KMS-11 (cell line): ENCODE measurements at regions not wholly inside any gene's neighbourhood (a gene's known extent, or its start where the extent isn't known, plus 50 kb on each side); places are given as distances from the start of the nearest gene placed in this dataset.

Experiments
- H2AFZ ChIP-seq: fragments of 200-600 bp; sonication (generic); 2 replicates; pipeline ENCODE4 v1.6.1; 2016; ENCODE audit warnings: antibody characterized with exemption, mixed run types, low read depth
- H3K27ac ChIP-seq: fragments of 200-600 bp; sonication (generic); 2 replicates; pipeline ENCODE4 v1.6.1; 2016; ENCODE audit warnings: mild to moderate bottlenecking, mixed run types
- H3K27me3 ChIP-seq: fragments of 200-600 bp; sonication (generic); 2 replicates; pipeline ENCODE4 v1.6.1; 2017; ENCODE audit warnings: mild to moderate bottlenecking, low read depth, mixed run types, moderate library complexity; ENCODE audit not compliant: insufficient read depth
- H3K36me3 ChIP-seq: fragments of 200-600 bp; sonication (generic); 2 replicates; pipeline ENCODE4 v1.6.1; 2017; ENCODE audit warnings: mild to moderate bottlenecking, mixed run types; ENCODE audit not compliant: insufficient read depth
- H3K4me1 ChIP-seq: fragments of 200-600 bp; sonication (generic); 2 replicates; pipeline ENCODE4 v1.6.1; 2016; ENCODE audit warnings: mild to moderate bottlenecking, low read depth, mixed run types; ENCODE audit not compliant: poor library complexity, severe bottlenecking
- H3K4me2 ChIP-seq: fragments of 200-600 bp; sonication (generic); 2 replicates; pipeline ENCODE4 v1.7.0; 2016; ENCODE audit warnings: mild to moderate bottlenecking, mixed run types
- H3K4me3 ChIP-seq: fragments of 200-600 bp; sonication (generic); IDR thresholded peaks from 2 replicates; pipeline ENCODE4 v1.6.1; 2017; ENCODE audit warnings: low read depth, low read length, mixed read lengths; ENCODE audit not compliant: insufficient read depth
- H3K79me2 ChIP-seq: fragments of 200-600 bp; sonication (generic); 2 replicates; pipeline ENCODE4 v1.6.1; 2016; ENCODE audit warnings: low read depth, mixed run types; ENCODE audit not compliant: insufficient read depth
- H3K9ac ChIP-seq: fragments of 200-600 bp; sonication (generic); 2 replicates; pipeline ENCODE4 v1.6.1; 2016; ENCODE audit warnings: mild to moderate bottlenecking, mixed run types
- H4K20me1 ChIP-seq: fragments of 200-600 bp; sonication (generic); 2 replicates; pipeline ENCODE4 v1.6.1; 2016; ENCODE audit warnings: mild to moderate bottlenecking, mixed run types; ENCODE audit not compliant: insufficient read depth
- TF ChIP-seq, protein P1 (sequence below): fragments of 200-600 bp; sonication (generic); conservative IDR thresholded peaks from 2 replicates; pipeline ENCODE4 v1.6.1; 2017; ENCODE audit warnings: low read depth, mild to moderate bottlenecking, antibody characterized with exemption, low read length, moderate library complexity, mixed read lengths

DNA sequence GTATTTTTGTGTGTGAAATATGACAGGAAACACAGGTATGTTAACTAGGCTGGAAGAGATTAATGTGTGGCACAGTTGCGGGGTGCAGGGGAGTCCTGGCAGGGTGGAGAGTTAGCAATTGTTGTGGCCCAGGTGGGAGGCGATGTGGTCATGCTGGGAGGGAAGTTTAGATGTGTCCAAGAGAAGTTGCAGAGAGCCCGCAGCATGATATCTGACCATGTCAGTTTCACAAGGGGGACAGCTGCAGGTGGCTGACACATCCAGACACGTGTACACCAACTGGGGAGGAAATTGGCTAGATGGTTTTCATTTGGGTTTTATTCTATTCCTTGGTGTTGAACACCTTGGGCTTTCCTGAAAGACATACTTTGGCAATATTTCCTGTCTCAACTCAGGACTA lies 172.8 kb upstream of the RGMA start:
- Histone ChIP-seq H3K79me2 (no peaks in the 10 kb centered on the region), H3K4me2 (no peak overlapping the region), H3K27ac (no peak overlapping the region), H3K4me1 (peaks cover 10% of the 10 kb centered on the region), H3K27me3 (no peaks in the 10 kb centered on the region), H2AFZ (no peak overlapping the region), H3K9ac (no peak overlapping the region), H4K20me1 (no peaks in the 10 kb centered on the region), H3K4me3 (no peak overlapping the region), H3K36me3 (no peaks in the 10 kb centered on the region)
- TF ChIP-seq, protein P1, sequence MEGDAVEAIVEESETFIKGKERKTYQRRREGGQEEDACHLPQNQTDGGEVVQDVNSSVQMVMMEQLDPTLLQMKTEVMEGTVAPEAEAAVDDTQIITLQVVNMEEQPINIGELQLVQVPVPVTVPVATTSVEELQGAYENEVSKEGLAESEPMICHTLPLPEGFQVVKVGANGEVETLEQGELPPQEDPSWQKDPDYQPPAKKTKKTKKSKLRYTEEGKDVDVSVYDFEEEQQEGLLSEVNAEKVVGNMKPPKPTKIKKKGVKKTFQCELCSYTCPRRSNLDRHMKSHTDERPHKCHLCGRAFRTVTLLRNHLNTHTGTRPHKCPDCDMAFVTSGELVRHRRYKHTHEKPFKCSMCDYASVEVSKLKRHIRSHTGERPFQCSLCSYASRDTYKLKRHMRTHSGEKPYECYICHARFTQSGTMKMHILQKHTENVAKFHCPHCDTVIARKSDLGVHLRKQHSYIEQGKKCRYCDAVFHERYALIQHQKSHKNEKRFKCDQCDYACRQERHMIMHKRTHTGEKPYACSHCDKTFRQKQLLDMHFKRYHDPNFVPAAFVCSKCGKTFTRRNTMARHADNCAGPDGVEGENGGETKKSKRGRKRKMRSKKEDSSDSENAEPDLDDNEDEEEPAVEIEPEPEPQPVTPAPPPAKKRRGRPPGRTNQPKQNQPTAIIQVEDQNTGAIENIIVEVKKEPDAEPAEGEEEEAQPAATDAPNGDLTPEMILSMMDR, result no peak

DNA sequence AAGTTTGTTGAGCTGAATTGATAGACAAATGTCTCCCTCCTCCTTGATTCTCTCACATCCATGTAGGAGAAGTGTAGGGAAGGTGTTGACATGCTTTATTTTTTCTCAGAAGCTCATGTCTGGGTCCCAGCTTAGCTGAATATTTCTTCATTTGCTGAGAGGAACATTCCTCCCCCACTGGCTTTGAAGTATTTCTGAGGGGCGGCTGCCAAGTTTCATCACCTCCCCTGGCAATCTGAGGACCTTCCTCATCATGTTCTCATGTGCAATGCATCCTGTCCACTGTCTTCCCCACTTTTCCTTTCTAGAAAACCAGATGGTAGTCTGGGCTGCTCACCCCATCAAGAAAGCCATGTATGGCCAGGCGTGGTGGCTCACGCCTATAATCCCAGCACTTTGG lies 168.9 kb upstream of the RGMA start:
- H3K27ac ChIP-seq, result no peak overlapping the region
- peaks cover 10% of the 10 kb centered on the region for H3K4me1 ChIP-seq
- H3K4me2 ChIP-seq, result no peak overlapping the region
- H3K79me2 ChIP-seq, result no peaks in the 10 kb centered on the region
- H3K36me3 ChIP-seq, result no peaks in the 10 kb centered on the region
- no peak overlapping the region for H2AFZ ChIP-seq
- TF ChIP-seq, protein P1, result no peak
- H3K9ac ChIP-seq, result no peak overlapping the region
- H4K20me1 ChIP-seq, result no peaks in the 10 kb centered on the region
- no peaks in the 10 kb centered on the region for H3K27me3 ChIP-seq
- no peak overlapping the region for H3K4me3 ChIP-seq

DNA sequence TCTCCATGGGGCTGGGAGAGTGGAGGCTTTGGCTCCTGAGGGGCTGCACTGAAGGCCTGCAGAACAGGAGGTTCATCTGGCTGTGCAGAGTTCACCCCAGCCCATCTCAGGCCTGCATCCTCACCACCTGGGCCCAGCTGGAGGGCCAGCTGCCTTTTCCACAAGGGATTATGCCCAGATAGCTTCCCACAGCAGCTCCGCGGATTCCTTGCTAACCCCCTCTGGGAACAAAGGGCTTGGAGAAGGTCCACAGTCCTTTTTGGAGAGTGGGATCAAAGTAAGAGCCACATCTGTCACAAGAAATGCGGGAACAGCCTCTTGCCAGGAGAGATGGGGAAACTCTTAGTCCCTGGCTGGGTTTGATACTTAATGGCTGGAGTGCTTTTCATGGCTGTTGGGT lies 164.7 kb upstream of the RGMA start:
- Histone ChIP-seq H2AFZ (no peak overlapping the region), H4K20me1 (no peaks in the 10 kb centered on the region), H3K4me3 (no peak overlapping the region), H3K9ac (no peak overlapping the region), H3K4me2 (no peak overlapping the region), H3K36me3 (no peaks in the 10 kb centered on the region), H3K4me1 (no peaks in the 10 kb centered on the region), H3K79me2 (no peaks in the 10 kb centered on the region), H3K27ac (no peak overlapping the region), H3K27me3 (no peaks in the 10 kb centered on the region)
- TF ChIP-seq, protein P1, result no peak

DNA sequence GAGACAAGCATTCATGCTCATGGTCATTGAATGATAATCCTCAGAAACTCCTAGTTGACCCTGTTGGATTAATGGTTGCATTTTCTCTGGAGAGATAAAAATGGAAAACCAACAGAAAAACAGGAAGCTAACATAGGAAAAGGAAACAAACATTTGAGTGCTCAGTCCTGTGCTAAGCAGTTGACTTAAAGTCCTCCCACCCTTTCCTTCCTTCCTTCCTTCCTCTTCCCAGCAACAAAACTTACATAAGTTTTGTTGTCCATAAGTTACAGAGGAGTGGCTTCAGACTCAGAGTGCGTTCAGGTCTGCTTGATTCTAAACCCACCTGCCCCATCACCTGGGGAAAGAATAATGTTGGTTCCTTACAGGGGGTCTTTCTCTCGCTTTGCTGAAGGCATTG lies 163.8 kb upstream of the RGMA start:
- H3K4me3 ChIP-seq, result no peak overlapping the region

More for the DNA sequence above, 163.8 kb upstream of the RGMA start:
- H2AFZ ChIP-seq, result no peak overlapping the region
- no peaks in the 10 kb centered on the region for H4K20me1 ChIP-seq
- H3K79me2 ChIP-seq, result no peaks in the 10 kb centered on the region
- H3K27ac ChIP-seq, result no peak overlapping the region
- TF ChIP-seq, protein P1, result no peak
- no peaks in the 10 kb centered on the region for H3K36me3 ChIP-seq
- H3K4me1 ChIP-seq, result no peaks in the 10 kb centered on the region
- no peaks in the 10 kb centered on the region for H3K27me3 ChIP-seq
- H3K4me2 ChIP-seq, result no peak overlapping the region
- H3K9ac ChIP-seq, result no peak overlapping the region
